ENCODE measurements at regions not wholly inside any gene's neighbourhood (a gene's known extent, or its start where the extent isn't known, plus 50 kb on each side); places are given as distances from the start of the nearest gene placed in this dataset.

- H3K4me1 ChIP-seq (ENCODE audit: control insufficient read depth in 1 of 2, insufficient read depth in 2 of 2, low read length in 2 of 2), result no peaks in the 10 kb centered on the region
- H3K79me2 ChIP-seq (ENCODE audit: insufficient read depth, low read length), result no peaks in the 10 kb centered on the region
- no peak overlapping the region for H3K9ac ChIP-seq (ENCODE audit: insufficient read depth, low read length, poor library complexity, severe bottlenecking)
- H3K4me2 ChIP-seq (replicated peaks; ENCODE audit: extremely low read depth, low read length, poor library complexity, severe bottlenecking), result no peak overlapping the region
- intact Hi-C loops (cut with micrococcal nuclease), result no loop called here
- no peaks in the 10 kb centered on the region for H3K4me1 Mint-ChIP-seq
- no peak overlapping the region for H3K4me3 ChIP-seq (replicated peaks in 1 of 3; ENCODE audit: low read depth in 2 of 3, low read length in 3 of 3)
- no peaks in the 10 kb centered on the region for H3K9me3 ChIP-seq (replicated peaks in 1 of 2; ENCODE audit: control insufficient read depth in 1 of 2, insufficient read depth in 1 of 2, low read length in 2 of 2)
- no peaks in the 10 kb centered on the region for H3K36me3 Mint-ChIP-seq
- H3K9me3 Mint-ChIP-seq, result peaks cover 0 to 4% (median 0%) of the 10 kb centered on the region in 7 donors
- DNase-seq, result no peak
- H3K36me3 ChIP-seq (replicated peaks in 1 of 2; ENCODE audit: control insufficient read depth in 1 of 2, insufficient read depth in 2 of 2, low read length in 2 of 2), result no peaks in the 10 kb centered on the region
- H3K27ac ChIP-seq (ENCODE audit: low read depth in 1 of 2, low read length in 2 of 2), result no peak overlapping the region
- H2AFZ ChIP-seq (ENCODE audit: insufficient read depth, low read depth, low read length, poor library complexity, severe bottlenecking), result no peak overlapping the region
- no peaks in the 10 kb centered on the region for H3K27me3 ChIP-seq (ENCODE audit: control insufficient read depth in 2 of 2, insufficient read depth in 2 of 2, low read length in 2 of 2)
- H3K4me3 Mint-ChIP-seq, result no peak overlapping the region
- no peak overlapping the region for H3K27ac Mint-ChIP-seq
- no peak for TF ChIP-seq CTCF (IDR thresholded peaks at IDR 0.05)
- no peaks in the 10 kb centered on the region for H3K27me3 Mint-ChIP-seq (ENCODE audit: low read depth in 3 of 3)
- H4K20me1 ChIP-seq (ENCODE audit: insufficient read depth, low read length), result no peaks in the 10 kb centered on the region
Observed at GRCh38 chr6:50271817-50272216, 222.1 kb upstream of the DEFB112 start.

- no peak overlapping the region for H3K27ac Mint-ChIP-seq
- Histone ChIP-seq H3K4me1 (ENCODE audit: control insufficient read depth in 1 of 2, insufficient read depth in 2 of 2, low read length in 2 of 2) (no peaks in the 10 kb centered on the region), H3K4me3 (replicated peaks in 1 of 3; ENCODE audit: low read depth in 2 of 3, low read length in 3 of 3) (no peak overlapping the region), H3K9me3 (replicated peaks in 1 of 2; ENCODE audit: control insufficient read depth in 1 of 2, insufficient read depth in 1 of 2, low read length in 2 of 2) (no peaks in the 10 kb centered on the region), H4K20me1 (ENCODE audit: insufficient read depth, low read length) (no peaks in the 10 kb centered on the region), H3K27ac (ENCODE audit: low read depth in 1 of 2, low read length in 2 of 2) (no peak overlapping the region), H3K27me3 (ENCODE audit: control insufficient read depth in 2 of 2, insufficient read depth in 2 of 2, low read length in 2 of 2) (no peaks in the 10 kb centered on the region), H3K9ac (ENCODE audit: insufficient read depth, low read length, poor library complexity, severe bottlenecking) (no peak overlapping the region), H3K4me2 (replicated peaks; ENCODE audit: extremely low read depth, low read length, poor library complexity, severe bottlenecking) (no peak overlapping the region), H2AFZ (ENCODE audit: insufficient read depth, low read depth, low read length, poor library complexity, severe bottlenecking) (no peak overlapping the region), H3K36me3 (replicated peaks in 1 of 2; ENCODE audit: control insufficient read depth in 1 of 2, insufficient read depth in 2 of 2, low read length in 2 of 2) (no peaks in the 10 kb centered on the region), H3K79me2 (ENCODE audit: insufficient read depth, low read length) (no peaks in the 10 kb centered on the region)
- intact Hi-C loops (cut with micrococcal nuclease), result no loop called here
- peaks cover 0 to 4% (median 0%) of the 10 kb centered on the region in 7 donors for H3K9me3 Mint-ChIP-seq
- no peak for DNase-seq
- no peaks in the 10 kb centered on the region for H3K27me3 Mint-ChIP-seq (ENCODE audit: low read depth in 3 of 3)
- no peaks in the 10 kb centered on the region for H3K36me3 Mint-ChIP-seq
- no peaks in the 10 kb centered on the region for H3K4me1 Mint-ChIP-seq
- no peak overlapping the region for H3K4me3 Mint-ChIP-seq
- TF ChIP-seq CTCF (IDR thresholded peaks at IDR 0.05), result no peak
Observed at GRCh38 chr6:50272611-50273010, 222.9 kb upstream of the DEFB112 start.
